Large intestine (tissue), 3 donors: ENCODE measurements at regions not wholly inside any gene's neighbourhood (a gene's known extent, or its start where the extent isn't known, plus 50 kb on each side); places are given as distances from the start of the nearest gene placed in this dataset.

Experiments
- DNase-seq, 2 donors: peaks; one replicate each; pipeline versions ENCODE4 v3.0.0 to v3.0.0-alpha.2; 2013
- H3K27ac ChIP-seq: one replicate; pipeline ENCODE4 v1.5.1; 2013; ENCODE audit warnings: low read length
- H3K27me3 ChIP-seq: 2 replicates; pipeline ENCODE4 v1.6.1; 2013; ENCODE audit warnings: low read length; ENCODE audit not compliant: control insufficient read depth, insufficient read depth
- H3K36me3 ChIP-seq: 2 replicates; pipeline ENCODE4 v1.6.1; 2013; ENCODE audit warnings: low read length; ENCODE audit not compliant: control insufficient read depth, insufficient read depth
- H3K4me1 ChIP-seq: one replicate; pipeline ENCODE4 v1.6.1; 2013; ENCODE audit warnings: low read length; ENCODE audit not compliant: control insufficient read depth, insufficient read depth
- H3K4me3 ChIP-seq: one replicate; pipeline ENCODE4 v1.5.1; 2013; ENCODE audit warnings: low read length
- H3K9me3 ChIP-seq: one replicate; pipeline ENCODE4 v1.6.1; 2013; ENCODE audit warnings: mild to moderate bottlenecking, low read depth, low read length, moderate library complexity; ENCODE audit not compliant: control insufficient read depth
- WGBS: methylation state at CpG from one replicate; pipeline ENCODE4 v1.1.5; 2013; ENCODE audit warnings: low lambda C conversion rate; ENCODE audit not compliant: insufficient coverage; 5-methylcytosine and 5-hydroxymethylcytosine counted together

DNA sequence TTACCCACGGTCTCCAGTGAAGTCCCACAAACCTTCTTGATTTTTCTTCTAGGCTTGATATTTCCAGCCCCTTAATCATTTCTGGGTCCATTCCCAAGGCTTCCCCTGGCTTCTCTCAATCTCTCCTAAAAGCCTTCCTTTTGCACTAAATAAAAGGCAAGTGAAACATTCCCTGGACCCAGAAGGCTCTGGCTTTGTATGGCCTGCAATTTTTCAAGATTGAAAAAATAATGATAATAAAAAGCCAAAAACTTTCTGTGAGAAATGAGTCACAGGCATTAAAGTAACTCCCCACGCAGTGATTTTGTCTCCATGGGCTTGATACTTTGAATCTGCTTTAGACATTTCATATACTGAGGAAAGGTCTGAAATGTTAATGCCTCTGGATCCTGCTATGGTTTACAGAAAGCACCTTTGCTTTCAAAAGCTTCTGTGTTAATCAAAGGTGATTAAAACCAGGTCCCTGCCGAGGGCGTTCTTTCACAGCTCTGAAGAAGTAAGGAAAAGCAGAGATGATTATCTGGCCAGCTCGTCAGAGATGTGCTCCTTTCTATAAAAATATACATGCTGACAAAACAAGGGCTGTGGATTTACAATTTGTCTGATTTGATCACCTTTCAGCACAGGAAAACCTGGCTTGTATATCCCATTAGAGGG lies 118.9 kb upstream of the TMEM72 start:
- no peaks in the 10 kb centered on the region for H3K36me3 ChIP-seq
- H3K27ac ChIP-seq: no peak overlapping the region
- no peak for DNase-seq
- no peaks in the 10 kb centered on the region for H3K9me3 ChIP-seq
- WGBS: 60% methylated on average over 1 of the region's 5 CpGs
- H3K27me3 ChIP-seq: no peaks in the 10 kb centered on the region
- H3K4me3 ChIP-seq: no peak overlapping the region
- H3K4me1 ChIP-seq: no peaks in the 10 kb centered on the region

DNA sequence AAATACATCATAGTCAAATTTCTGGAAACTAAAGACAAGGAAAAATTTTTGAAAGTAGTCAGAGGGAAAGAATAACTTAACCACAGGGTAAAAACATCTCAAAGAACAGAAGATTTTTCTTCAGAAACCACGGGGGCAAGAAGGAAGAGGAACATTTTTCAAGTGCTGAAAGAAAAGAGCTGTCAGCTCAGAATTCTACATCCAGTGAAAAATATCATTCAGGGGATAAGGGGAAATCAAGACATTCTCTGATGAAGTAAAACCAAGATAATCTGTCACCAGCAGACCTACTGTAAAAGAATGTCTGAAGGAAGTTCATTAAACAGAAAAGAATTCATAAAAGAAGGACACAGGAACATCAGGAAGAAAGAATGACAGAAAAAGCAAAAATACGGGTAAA lies 111.2 kb upstream of the TMEM72 start:
- Histone ChIP-seq H3K27ac (no peak overlapping the region), H3K36me3 (no peaks in the 10 kb centered on the region), H3K4me1 (no peaks in the 10 kb centered on the region), H3K27me3 (no peaks in the 10 kb centered on the region), H3K9me3 (no peaks in the 10 kb centered on the region), H3K4me3 (no peak overlapping the region)
- WGBS: 80% methylated on average over 2 of the region's 2 CpGs
- DNase-seq: no peak

GRCh38 chr10:44801383-44802327 lies 109.5 kb upstream of the TMEM72 start:
- Histone ChIP-seq H3K36me3 (no peaks in the 10 kb centered on the region), H3K4me1 (no peaks in the 10 kb centered on the region), H3K9me3 (no peaks in the 10 kb centered on the region), H3K4me3 (no peak overlapping the region), H3K27me3 (no peaks in the 10 kb centered on the region), H3K27ac (no peak overlapping the region)
- peak; percentile 14 to 22 for DNase-seq
- 100% methylated on average over 1 of the region's 6 CpGs for WGBS

- no peak overlapping the region for H3K4me3 ChIP-seq
- DNase-seq: no peak
- no peaks in the 10 kb centered on the region for H3K27me3 ChIP-seq
- H3K36me3 ChIP-seq: no peaks in the 10 kb centered on the region
- no peaks in the 10 kb centered on the region for H3K9me3 ChIP-seq
- H3K27ac ChIP-seq: no peak overlapping the region
- WGBS: 88% methylated on average over 1 of the region's 2 CpGs
- no peaks in the 10 kb centered on the region for H3K4me1 ChIP-seq
These were observed 107.3 kb upstream of the TMEM72 start for GRCh38 chr10:44803862-44804261.

DNA sequence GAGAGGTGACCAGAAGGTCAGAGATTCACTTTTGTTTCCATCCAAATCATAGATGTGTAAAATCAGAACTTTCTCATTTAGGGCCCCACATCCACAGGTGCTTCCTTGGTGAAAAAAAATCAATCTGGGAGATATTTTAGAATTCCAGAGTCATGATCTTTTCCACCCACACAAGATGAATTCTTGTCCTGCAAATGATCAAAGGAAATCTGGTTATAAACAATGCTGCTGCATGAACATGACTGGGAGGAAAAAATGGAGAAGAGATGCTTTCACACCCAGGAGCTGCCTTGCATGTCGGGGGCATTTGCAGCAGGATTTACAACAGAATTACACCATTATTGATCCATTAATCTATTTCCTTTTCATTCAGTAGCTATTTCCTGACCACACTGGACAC lies 106.5 kb upstream of the TMEM72 start:
- no peaks in the 10 kb centered on the region for H3K27me3 ChIP-seq
- H3K27ac ChIP-seq: no peak overlapping the region
- no peak for DNase-seq
- H3K36me3 ChIP-seq: no peaks in the 10 kb centered on the region
- no CpG with 5 or more reads among the region's 1 CpG for WGBS
- H3K4me3 ChIP-seq: no peak overlapping the region
- H3K9me3 ChIP-seq: no peaks in the 10 kb centered on the region
- no peaks in the 10 kb centered on the region for H3K4me1 ChIP-seq

DNA sequence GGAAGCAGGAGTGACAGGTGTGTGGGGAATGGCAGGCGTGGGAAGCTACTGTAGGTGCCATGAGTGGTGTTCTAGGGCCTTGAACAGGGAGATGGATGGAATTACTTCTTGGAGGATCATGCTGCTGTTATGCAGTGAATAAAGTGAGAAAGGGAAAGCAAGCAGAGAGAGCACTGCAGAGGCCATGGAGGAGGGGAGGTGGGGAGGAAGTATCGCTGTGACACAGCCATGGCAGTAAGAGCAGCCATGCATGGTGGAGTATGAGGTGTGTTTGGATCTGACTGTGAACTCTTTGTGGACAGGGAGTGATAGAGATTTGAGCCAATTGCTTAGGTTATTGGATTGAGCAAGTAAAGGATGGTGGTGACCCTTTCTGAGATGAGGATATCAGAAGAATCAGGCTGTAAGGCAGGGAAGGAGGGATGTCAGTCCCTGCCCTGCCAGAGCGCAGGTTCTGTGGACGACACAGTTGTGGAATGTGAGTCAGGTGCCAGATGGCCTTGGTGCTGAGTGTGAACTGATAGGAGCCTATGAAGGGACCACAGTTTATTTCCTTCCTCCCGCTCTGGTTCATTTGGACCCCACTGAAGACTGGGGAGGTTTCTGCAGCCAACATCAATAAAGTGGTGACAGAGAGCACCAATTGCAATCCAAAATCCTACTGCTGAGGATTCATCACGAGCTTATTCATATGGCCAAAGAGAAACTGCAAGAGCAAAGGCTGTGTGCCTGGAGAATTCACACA lies 105.5 kb upstream of the TMEM72 start:
- no peaks in the 10 kb centered on the region for H3K27me3 ChIP-seq
- no CpG with 5 or more reads among the region's 6 CpGs for WGBS
- peak in 1 of 2 donors; percentile 38 for DNase-seq
- H3K4me1 ChIP-seq: no peaks in the 10 kb centered on the region
- H3K4me3 ChIP-seq: no peak overlapping the region
- no peaks in the 10 kb centered on the region for H3K9me3 ChIP-seq
- no peaks in the 10 kb centered on the region for H3K36me3 ChIP-seq
- H3K27ac ChIP-seq: no peak overlapping the region

DNA sequence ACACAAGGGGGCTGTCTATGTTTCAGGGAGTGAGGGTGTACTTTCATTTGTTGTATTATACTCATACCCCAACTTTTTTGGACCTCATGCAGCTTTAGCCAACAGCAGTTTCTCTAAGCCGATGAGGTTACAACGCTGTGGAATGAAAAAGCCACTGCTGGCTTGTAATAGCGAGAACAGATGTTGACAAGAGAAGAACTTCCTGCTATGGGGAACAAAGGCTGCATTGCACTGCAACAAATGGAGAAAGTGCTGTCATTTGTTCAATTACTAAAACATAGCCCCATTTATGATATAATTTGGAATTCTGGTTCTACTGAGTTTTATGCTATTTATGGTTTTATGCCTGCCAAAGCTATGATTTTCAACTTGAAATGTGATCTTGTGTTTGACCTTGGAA lies 104.2 kb upstream of the TMEM72 start:
- Histone ChIP-seq H3K4me3 (no peak overlapping the region), H3K27ac (no peak overlapping the region), H3K36me3 (no peaks in the 10 kb centered on the region), H3K27me3 (no peaks in the 10 kb centered on the region), H3K9me3 (no peaks in the 10 kb centered on the region), H3K4me1 (no peaks in the 10 kb centered on the region)
- no peak for DNase-seq
- WGBS: no CpG with 5 or more reads among the region's 3 CpGs

DNA sequence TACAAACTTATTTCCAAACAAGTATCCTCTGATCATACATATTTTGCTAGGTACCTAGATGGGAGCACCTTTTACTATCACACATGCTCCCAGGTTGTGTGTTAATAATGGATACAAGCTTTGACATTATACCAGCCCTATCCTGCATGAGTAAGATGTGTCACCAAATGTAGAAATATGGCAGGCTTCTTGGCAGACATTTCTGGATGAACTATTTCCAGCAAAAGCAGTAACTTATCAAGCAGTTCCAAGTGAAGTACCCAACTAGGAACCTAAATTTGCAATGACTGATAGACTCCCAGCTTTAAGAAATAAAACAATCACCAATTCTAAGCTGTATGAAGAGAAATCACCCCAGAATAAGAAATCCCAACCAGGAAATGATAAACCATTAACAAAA lies 103.7 kb upstream of the TMEM72 start:
- H3K4me1 ChIP-seq: no peaks in the 10 kb centered on the region
- no peak overlapping the region for H3K4me3 ChIP-seq
- H3K9me3 ChIP-seq: no peaks in the 10 kb centered on the region
- H3K27ac ChIP-seq: no peak overlapping the region
- no peak for DNase-seq
- no peaks in the 10 kb centered on the region for H3K36me3 ChIP-seq
- no peaks in the 10 kb centered on the region for H3K27me3 ChIP-seq

- Histone ChIP-seq H3K4me1 (no peaks in the 10 kb centered on the region), H3K36me3 (no peaks in the 10 kb centered on the region), H3K27me3 (no peaks in the 10 kb centered on the region), H3K27ac (no peak overlapping the region), H3K9me3 (no peaks in the 10 kb centered on the region), H3K4me3 (no peak overlapping the region)
- DNase-seq: no peak
These were observed 101.5 kb upstream of the TMEM72 start for GRCh38 chr10:44809647-44810046.

DNA sequence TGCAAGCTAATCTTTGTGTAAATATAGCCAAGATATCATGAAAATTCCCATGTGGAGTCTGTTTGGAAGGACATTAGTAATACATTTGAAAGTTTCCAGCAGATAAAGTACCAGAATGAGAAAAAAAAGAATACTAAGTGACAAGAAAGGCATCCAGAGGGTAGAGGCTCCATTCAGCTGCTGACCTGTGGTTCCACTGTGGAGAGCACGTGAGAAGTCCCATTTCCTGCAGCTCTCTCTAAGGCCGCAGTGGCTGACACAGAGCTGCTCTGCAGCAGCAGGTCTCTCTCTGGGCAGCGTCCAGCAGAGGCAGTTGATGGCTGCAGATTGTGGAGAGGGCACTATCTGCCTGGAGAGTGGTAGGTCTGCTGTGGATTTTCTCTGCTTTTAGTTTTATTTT lies 100.1 kb upstream of the TMEM72 start:
- DNase-seq: no peak
- Histone ChIP-seq H3K27me3 (no peaks in the 10 kb centered on the region), H3K27ac (no peak overlapping the region), H3K9me3 (no peaks in the 10 kb centered on the region), H3K36me3 (no peaks in the 10 kb centered on the region), H3K4me3 (no peak overlapping the region), H3K4me1 (no peaks in the 10 kb centered on the region)
- WGBS: no CpG with 5 or more reads among the region's 3 CpGs
